ENCODE measurements at regions not wholly inside any gene's neighbourhood (a gene's known extent, or its start where the extent isn't known, plus 50 kb on each side); places are given as distances from the start of the nearest gene placed in this dataset.

GRCh38 chr12:67773896-67774295, 125.4 kb downstream of the DYRK2 start:
- H3K4me3 Mint-ChIP-seq (ENCODE audit: unreplicated experiment): no peak overlapping the region
- H3K27me3 Mint-ChIP-seq (ENCODE audit: insufficient read depth, unreplicated experiment): no peaks in the 10 kb centered on the region
- intact Hi-C loops (cut with micrococcal nuclease): no loop called here
- CTCF ChIA-PET: no interaction called here
- no peak for TF ChIP-seq CTCF (IDR thresholded peaks at IDR 0.05; ENCODE audit: unreplicated experiment)
- H3K27ac Mint-ChIP-seq (ENCODE audit: low read depth, unreplicated experiment): no peak overlapping the region
- POLR2A ChIA-PET: no interaction called here
- no peaks in the 10 kb centered on the region for H3K9me3 Mint-ChIP-seq (ENCODE audit: unreplicated experiment)
- DNase-seq (ENCODE audit: unreplicated experiment): no peak
- H3K4me1 Mint-ChIP-seq (ENCODE audit: insufficient read depth, unreplicated experiment): peaks cover 6% of the 10 kb centered on the region
- no peaks in the 10 kb centered on the region for H3K36me3 Mint-ChIP-seq (ENCODE audit: insufficient read depth, unreplicated experiment)
- BruUV-seq (replicated peaks): no TSS peak

GRCh38 chr12:67774983-67775587, 126.5 kb downstream of the DYRK2 start:
- no peak overlapping the region for H3K27ac Mint-ChIP-seq (ENCODE audit: low read depth, unreplicated experiment)
- POLR2A ChIA-PET: interaction anchor here (0.5 to 1.0 kb wide), 3 partner anchors 13 to 300 kb away, joined by 3 read pairs; no protein-coding TSS in a partner anchor
- H3K27me3 Mint-ChIP-seq (ENCODE audit: insufficient read depth, unreplicated experiment): no peaks in the 10 kb centered on the region
- H3K4me3 Mint-ChIP-seq (ENCODE audit: unreplicated experiment): no peak overlapping the region
- BruUV-seq (replicated peaks): no TSS peak
- peaks cover 6% of the 10 kb centered on the region for H3K4me1 Mint-ChIP-seq (ENCODE audit: insufficient read depth, unreplicated experiment)
- H3K9me3 Mint-ChIP-seq (ENCODE audit: unreplicated experiment): no peaks in the 10 kb centered on the region
- CTCF ChIA-PET: no interaction called here
- TF ChIP-seq CTCF (IDR thresholded peaks at IDR 0.05; ENCODE audit: unreplicated experiment): no peak
- intact Hi-C loops (cut with micrococcal nuclease): no loop called here
- DNase-seq (ENCODE audit: unreplicated experiment): no peak
- H3K36me3 Mint-ChIP-seq (ENCODE audit: insufficient read depth, unreplicated experiment): no peaks in the 10 kb centered on the region

GRCh38 chr12:67780580-67781084, 132.1 kb downstream of the DYRK2 start:
- ChIA-PET POLR2A (no interaction called here), CTCF (interaction anchor here (0.6 kb wide), 1 partner anchor 410 kb away, joined by 3 read pairs; no protein-coding TSS in a partner anchor)
- TF ChIP-seq CTCF (IDR thresholded peaks at IDR 0.05; ENCODE audit: unreplicated experiment): no peak
- intact Hi-C loops (cut with micrococcal nuclease): no loop called here
- BruUV-seq (replicated peaks): no TSS peak
- DNase-seq (ENCODE audit: unreplicated experiment): no peak
- H3K4me3 Mint-ChIP-seq (ENCODE audit: unreplicated experiment): no peak overlapping the region
- H3K4me1 Mint-ChIP-seq (ENCODE audit: insufficient read depth, unreplicated experiment): no peaks in the 10 kb centered on the region
- no peaks in the 10 kb centered on the region for H3K9me3 Mint-ChIP-seq (ENCODE audit: unreplicated experiment)
- no peak overlapping the region for H3K27ac Mint-ChIP-seq (ENCODE audit: low read depth, unreplicated experiment)
- H3K27me3 Mint-ChIP-seq (ENCODE audit: insufficient read depth, unreplicated experiment): no peaks in the 10 kb centered on the region
- no peaks in the 10 kb centered on the region for H3K36me3 Mint-ChIP-seq (ENCODE audit: insufficient read depth, unreplicated experiment)

- Mint-ChIP-seq H3K27ac (ENCODE audit: low read depth, unreplicated experiment) (no peak overlapping the region), H3K36me3 (ENCODE audit: insufficient read depth, unreplicated experiment) (no peaks in the 10 kb centered on the region), H3K4me3 (ENCODE audit: unreplicated experiment) (no peak overlapping the region), H3K27me3 (ENCODE audit: insufficient read depth, unreplicated experiment) (no peaks in the 10 kb centered on the region), H3K9me3 (ENCODE audit: unreplicated experiment) (no peaks in the 10 kb centered on the region), H3K4me1 (ENCODE audit: insufficient read depth, unreplicated experiment) (no peaks in the 10 kb centered on the region)
- no peak for TF ChIP-seq CTCF (IDR thresholded peaks at IDR 0.05; ENCODE audit: unreplicated experiment)
- intact Hi-C loops (cut with micrococcal nuclease): no loop called here
- no TSS peak for BruUV-seq (replicated peaks)
- CTCF ChIA-PET: no interaction called here
- DNase-seq (ENCODE audit: unreplicated experiment): no peak
- POLR2A ChIA-PET: no interaction called here
Observed at GRCh38 chr12:67782573-67782972, 134.0 kb downstream of the DYRK2 start.
